PFSK-1 (cell line): ENCODE measurements at regions not wholly inside any gene's neighbourhood (a gene's known extent, or its start where the extent isn't known, plus 50 kb on each side); places are given as distances from the start of the nearest gene placed in this dataset.

Experiments
- FOXP2 ChIP-seq: optimal IDR thresholded peaks from 2 replicates; pipeline ENCODE3; 2011; ENCODE audit warnings: borderline replicate concordance, control low read depth, inconsistent platforms; ENCODE audit not compliant: insufficient read depth; ENCODE audit errors: extremely low read length, extremely low read depth
- POLR2AphosphoS5 ChIP-seq: IDR thresholded peaks from 2 replicates; pipeline ENCODE4 v1.6.1; 2012; ENCODE audit warnings: low read depth, mild to moderate bottlenecking, control low read depth, low read length, moderate library complexity
- SIN3A ChIP-seq: IDR thresholded peaks from 2 replicates; pipeline ENCODE4 v1.6.1; 2012; ENCODE audit warnings: mild to moderate bottlenecking, low read length, moderate library complexity, borderline replicate concordance; ENCODE audit not compliant: insufficient read depth
- TAF1 ChIP-seq: IDR thresholded peaks from 2 replicates; pipeline ENCODE4 v1.6.1; 2012; ENCODE audit warnings: low read length, control low read depth, borderline replicate concordance; ENCODE audit not compliant: insufficient read depth
- TF ChIP-seq, protein P1 (sequence below), 2 experiments: IDR thresholded peaks; 2 replicates each; pipeline versions ENCODE4 v1.6.1 to v1.8.0; 2011 to 2012; ENCODE audit warnings: low read depth in 2 of 2, low read length in 2 of 2, control low read depth in 1 of 2, inconsistent platforms in 1 of 2, mild to moderate bottlenecking in 1 of 2, moderate library complexity in 1 of 2; ENCODE audit not compliant: insufficient read depth in 1 of 2

GRCh38 chr22:48646216-48646925 is 1181.3 kb downstream of the BRD1 start:
- TF ChIP-seq FOXP2: no peak

- no peak for TF ChIP-seq SIN3A
- no peak for TF ChIP-seq TAF1
- no peak for TF ChIP-seq FOXP2
- no peak for TF ChIP-seq POLR2AphosphoS5
Observed at GRCh38 chr22:48645766-48646165, 1181.9 kb downstream of the BRD1 start.

GRCh38 chr22:48644997-48645396 is 1182.7 kb downstream of the BRD1 start:
- TF ChIP-seq SIN3A: no peak
- no peak for TF ChIP-seq FOXP2
- no peak for TF ChIP-seq POLR2AphosphoS5

GRCh38 chr22:48644108-48644507 is 1183.6 kb downstream of the BRD1 start:
- TF ChIP-seq SIN3A (no peak), POLR2AphosphoS5 (no peak), FOXP2 (no peak), TAF1 (no peak)
- TF ChIP-seq, protein P1, sequence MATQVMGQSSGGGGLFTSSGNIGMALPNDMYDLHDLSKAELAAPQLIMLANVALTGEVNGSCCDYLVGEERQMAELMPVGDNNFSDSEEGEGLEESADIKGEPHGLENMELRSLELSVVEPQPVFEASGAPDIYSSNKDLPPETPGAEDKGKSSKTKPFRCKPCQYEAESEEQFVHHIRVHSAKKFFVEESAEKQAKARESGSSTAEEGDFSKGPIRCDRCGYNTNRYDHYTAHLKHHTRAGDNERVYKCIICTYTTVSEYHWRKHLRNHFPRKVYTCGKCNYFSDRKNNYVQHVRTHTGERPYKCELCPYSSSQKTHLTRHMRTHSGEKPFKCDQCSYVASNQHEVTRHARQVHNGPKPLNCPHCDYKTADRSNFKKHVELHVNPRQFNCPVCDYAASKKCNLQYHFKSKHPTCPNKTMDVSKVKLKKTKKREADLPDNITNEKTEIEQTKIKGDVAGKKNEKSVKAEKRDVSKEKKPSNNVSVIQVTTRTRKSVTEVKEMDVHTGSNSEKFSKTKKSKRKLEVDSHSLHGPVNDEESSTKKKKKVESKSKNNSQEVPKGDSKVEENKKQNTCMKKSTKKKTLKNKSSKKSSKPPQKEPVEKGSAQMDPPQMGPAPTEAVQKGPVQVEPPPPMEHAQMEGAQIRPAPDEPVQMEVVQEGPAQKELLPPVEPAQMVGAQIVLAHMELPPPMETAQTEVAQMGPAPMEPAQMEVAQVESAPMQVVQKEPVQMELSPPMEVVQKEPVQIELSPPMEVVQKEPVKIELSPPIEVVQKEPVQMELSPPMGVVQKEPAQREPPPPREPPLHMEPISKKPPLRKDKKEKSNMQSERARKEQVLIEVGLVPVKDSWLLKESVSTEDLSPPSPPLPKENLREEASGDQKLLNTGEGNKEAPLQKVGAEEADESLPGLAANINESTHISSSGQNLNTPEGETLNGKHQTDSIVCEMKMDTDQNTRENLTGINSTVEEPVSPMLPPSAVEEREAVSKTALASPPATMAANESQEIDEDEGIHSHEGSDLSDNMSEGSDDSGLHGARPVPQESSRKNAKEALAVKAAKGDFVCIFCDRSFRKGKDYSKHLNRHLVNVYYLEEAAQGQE (IDR thresholded peaks at IDR 0.05; ENCODE audit: insufficient read depth in 1 of 2, low read depth in 2 of 2, low read length in 2 of 2): peak in 1 of 2 experiments; percentile 53; a peak in 1 of 4 replicates

- TF ChIP-seq POLR2AphosphoS5: no peak
- no peak for TF ChIP-seq SIN3A
- no peak for TF ChIP-seq FOXP2
- no peak for TF ChIP-seq TAF1
- TF ChIP-seq, protein P1 (IDR thresholded peaks at IDR 0.05; ENCODE audit: insufficient read depth in 1 of 2, low read depth in 2 of 2, low read length in 2 of 2): no peak
Observed at GRCh38 chr22:48643066-48643731, 1184.5 kb downstream of the BRD1 start.

GRCh38 chr22:48642550-48642949 is 1185.1 kb downstream of the BRD1 start:
- no peak for TF ChIP-seq SIN3A
- TF ChIP-seq FOXP2: no peak
- TF ChIP-seq, protein P1 (IDR thresholded peaks at IDR 0.05; ENCODE audit: insufficient read depth in 1 of 2, low read depth in 2 of 2, low read length in 2 of 2): no peak
- no peak for TF ChIP-seq POLR2AphosphoS5
- no peak for TF ChIP-seq TAF1
